ENCODE measurements at regions not wholly inside any gene's neighbourhood (a gene's known extent, or its start where the extent isn't known, plus 50 kb on each side); places are given as distances from the start of the nearest gene placed in this dataset.

DNA sequence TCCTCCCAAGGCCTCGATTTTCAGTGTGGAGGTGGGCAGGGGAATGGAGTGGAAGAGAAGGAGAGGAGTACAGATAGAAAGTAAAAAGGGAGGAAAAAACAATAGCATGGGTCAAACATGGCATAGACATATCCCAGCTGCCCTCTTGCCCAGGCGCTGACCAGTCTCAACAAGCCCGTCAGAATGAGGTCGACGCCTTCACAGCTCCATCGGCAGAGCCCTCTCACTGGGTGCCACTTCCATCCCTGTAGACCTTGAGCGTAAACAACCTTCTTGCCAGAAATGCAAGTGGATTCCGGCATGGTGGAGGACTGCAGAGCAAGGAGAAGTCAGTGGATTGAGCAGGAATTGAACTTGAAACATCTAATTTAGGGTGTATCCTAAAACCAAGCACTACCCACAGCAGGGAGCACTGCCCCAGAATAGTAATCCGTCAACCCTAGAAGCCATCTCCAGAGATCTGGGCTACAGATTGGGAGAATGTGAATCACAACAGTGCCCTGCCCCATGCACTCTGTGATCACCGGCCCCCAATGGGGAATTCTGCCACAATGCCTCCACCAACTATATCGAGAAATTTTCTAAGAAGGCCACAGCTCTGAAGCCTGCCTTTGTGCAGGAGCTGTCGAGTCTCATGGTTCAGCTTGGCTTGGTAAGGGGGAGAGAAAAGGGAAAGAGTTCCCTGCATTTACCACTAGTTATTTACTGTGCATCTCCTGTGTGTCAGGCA, 190.1 kb downstream of the UACA start:
- TF ChIP-seq ZNF274 (IDR thresholded peaks at IDR 0.05; ENCODE audit: low read depth, low read length) = no peak
- TF ChIP-seq SUZ12 (IDR thresholded peaks at IDR 0.05; ENCODE audit: extremely low read depth, insufficient read depth, insufficient read length) = no peak
- TF ChIP-seq YY1 (IDR thresholded peaks at IDR 0.05; ENCODE audit: insufficient read depth, insufficient read length) = no peak

All from NT2/D1 (cell line).